IMR-90 (cell line): ENCODE measurements at regions not wholly inside any gene's neighbourhood (a gene's known extent, or its start where the extent isn't known, plus 50 kb on each side); places are given as distances from the start of the nearest gene placed in this dataset.

Experiments used
- ATAC-seq: fragments of 200-7000 bp; cut with Tn5 transposase; 2 replicates; pipeline ENCODE4 v1.9.1; 2020; ENCODE audit warnings: low read depth, mild to moderate bottlenecking, moderate library complexity
- BruUV-seq: library from RNA; stranded (reverse); fragments of 400-500 nt; replicated peaks from 2 replicates; lab custom pipeline; 2021; lab: Mats Ljungman, UMichigan
- CTCF ChIA-PET: fragments of 300-600 bp; formaldehyde crosslinking; extraction: SDS; loops from one replicate; lab custom pipeline; 2021; ENCODE audit warnings: antibody characterized with exemption; lab: Yijun Ruan, JAX
- POLR2A ChIA-PET: fragments of 300-600 bp; sonication (Branson Sonifier 250); formaldehyde crosslinking; loops from one replicate; lab custom pipeline; 2022; ENCODE audit warnings: antibody characterized with exemption; ENCODE audit not compliant: unreplicated experiment; lab: Charles Lee
- DNase-seq: peaks from one replicate; pipeline ENCODE4 v3.0.0; 2013
- H2AFZ ChIP-seq: replicated peaks from 2 replicates; pipeline ENCODE3; 2013; ENCODE audit warnings: low read length, mild to moderate bottlenecking; ENCODE audit not compliant: poor library complexity
- H2AK5ac ChIP-seq: 2 replicates; pipeline ENCODE4 v1.6.1; 2013; ENCODE audit warnings: low read depth, low read length, inconsistent platforms
- H2AK9ac ChIP-seq: replicated peaks from 2 replicates; pipeline ENCODE3; 2013; ENCODE audit warnings: mild to moderate bottlenecking, low read depth, low read length, moderate library complexity; ENCODE audit not compliant: poor library complexity
- H2BK120ac ChIP-seq: 2 replicates; pipeline ENCODE4 v1.6.1; 2013; ENCODE audit warnings: low read depth, low read length, inconsistent platforms
- H2BK15ac ChIP-seq: 3 replicates; pipeline ENCODE4 v1.6.1; 2013; ENCODE audit warnings: low read depth, low read length, inconsistent platforms
- H2BK20ac ChIP-seq: 2 replicates; pipeline ENCODE4 v1.6.1; 2013; ENCODE audit warnings: low read depth, mild to moderate bottlenecking, inconsistent platforms, low read length, moderate library complexity
- H2BK5ac ChIP-seq: 2 replicates; pipeline ENCODE4 v1.6.1; 2013; ENCODE audit warnings: mild to moderate bottlenecking, low read depth, low read length, inconsistent platforms; ENCODE audit not compliant: poor library complexity, severe bottlenecking
- H3K14ac ChIP-seq: replicated peaks from 2 replicates; pipeline ENCODE4 v1.6.1; 2013; ENCODE audit warnings: low read depth, low read length, inconsistent platforms
- H3K18ac ChIP-seq: 2 replicates; pipeline ENCODE4 v1.6.1; 2013; ENCODE audit warnings: low read depth, low read length, control low read depth
- H3K23ac ChIP-seq: 2 replicates; pipeline ENCODE4 v1.6.1; 2013; ENCODE audit warnings: low read depth, low read length, inconsistent platforms
- H3K27ac ChIP-seq: 2 replicates; pipeline ENCODE4 v1.5.1; 2013; ENCODE audit warnings: mild to moderate bottlenecking, control low read depth, low read length; ENCODE audit not compliant: insufficient read depth
- H3K27me3 ChIP-seq: 2 replicates; pipeline ENCODE4 v1.6.1; 2013; ENCODE audit warnings: low read length; ENCODE audit not compliant: control insufficient read depth, insufficient read depth
- H3K36me3 ChIP-seq: 2 replicates; pipeline ENCODE4 v1.6.1; 2013; ENCODE audit warnings: low read length, mixed read lengths; ENCODE audit not compliant: control insufficient read depth, insufficient read depth
- H3K4ac ChIP-seq: 2 replicates; pipeline ENCODE4 v1.6.1; 2013; ENCODE audit warnings: low read depth, low read length, inconsistent platforms
- H3K4me1 ChIP-seq: 2 replicates; pipeline ENCODE4 v1.6.1; 2013; ENCODE audit warnings: low read length, mixed read lengths; ENCODE audit not compliant: control insufficient read depth, insufficient read depth
- H3K4me2 ChIP-seq: 2 replicates; pipeline ENCODE4 v1.6.1; 2013; ENCODE audit warnings: low read depth, mild to moderate bottlenecking, control low read depth, low read length, moderate library complexity
- H3K4me3 ChIP-seq: 2 replicates; pipeline ENCODE4 v1.5.1; 2013; ENCODE audit warnings: low read depth, mild to moderate bottlenecking, control low read depth, low read length, moderate library complexity; ENCODE audit not compliant: insufficient read depth
- H3K56ac ChIP-seq: 2 replicates; pipeline ENCODE4 v1.6.1; 2013; ENCODE audit warnings: low read length, inconsistent platforms; ENCODE audit not compliant: insufficient read depth; ENCODE audit errors: extremely low read depth
- H3K79me1 ChIP-seq, 2 experiments: 2 replicates each; pipeline ENCODE4 v1.6.1; 2013; ENCODE audit warnings: low read length in 2 of 2, inconsistent platforms in 1 of 2, low read depth in 1 of 2
- H3K9ac ChIP-seq: 2 replicates; pipeline ENCODE4 v1.6.1; 2013; ENCODE audit warnings: low read depth, low read length, control low read depth
- H3K9me1 ChIP-seq: 2 replicates; pipeline ENCODE4 v1.6.1; 2013; ENCODE audit warnings: low read length, inconsistent platforms; ENCODE audit not compliant: insufficient read depth
- H3K9me3 ChIP-seq: 2 replicates; pipeline ENCODE4 v1.6.1; 2013; ENCODE audit warnings: low read length; ENCODE audit not compliant: control insufficient read depth, insufficient read depth
- H4K20me1 ChIP-seq: 2 replicates; pipeline ENCODE4 v1.6.1; 2013; ENCODE audit warnings: low read length, inconsistent platforms; ENCODE audit not compliant: insufficient read depth
- H4K5ac ChIP-seq: 2 replicates; pipeline ENCODE4 v1.6.1; 2013; ENCODE audit warnings: mild to moderate bottlenecking, low read depth, low read length, control low read depth
- H4K8ac ChIP-seq, 2 experiments: 2 replicates each; pipeline ENCODE4 v1.6.1; 2013; ENCODE audit warnings: low read depth in 2 of 2, low read length in 2 of 2, control low read depth in 1 of 2, inconsistent platforms in 1 of 2
- H4K91ac ChIP-seq: 2 replicates; pipeline ENCODE4 v1.6.1; 2013; ENCODE audit warnings: low read depth, low read length, inconsistent platforms; ENCODE audit not compliant: insufficient read depth
- MAFK ChIP-seq: IDR thresholded peaks from 2 replicates; pipeline ENCODE4 v1.6.1; 2012; ENCODE audit warnings: low read depth, low read length, improper control_type of control experiment
- RFX5 ChIP-seq: IDR thresholded peaks from 2 replicates; pipeline ENCODE4 v1.8.0; 2012; ENCODE audit warnings: low read depth, mild to moderate bottlenecking, low read length, moderate library complexity
- WGBS, 2 experiments: methylation state at CpG; one replicate each; pipeline versions ENCODE4 v1.1.5 to v1.1.7; 2013; ENCODE audit warnings: missing lambda C conversion rate in 2 of 2; ENCODE audit not compliant: insufficient read length in 1 of 2; ENCODE audit errors: extremely low coverage in 2 of 2; 5-methylcytosine and 5-hydroxymethylcytosine counted together
- dilution Hi-C: fragments of 300-500 bp; cut with HindIII; formaldehyde crosslinking; loops from one replicate; pipeline ENCODE4 v1.14.3; 2018; ENCODE audit warnings: low sequenced_read_pairs; ENCODE audit not compliant: unreplicated experiment
- in situ Hi-C: fragments of 300-500 bp; cut with MboI; formaldehyde crosslinking; loops from 3 replicates; pipeline ENCODE4 v1.14.3; 2019; ENCODE audit warnings: low sequenced_read_pairs, inconsistent platforms, mixed read lengths
- intact Hi-C: fragments of 100-400 bp; cut with micrococcal nuclease; formaldehyde crosslinking; loops from 2 replicates; pipeline ENCODE4 v1.10.0; 2022

DNA sequence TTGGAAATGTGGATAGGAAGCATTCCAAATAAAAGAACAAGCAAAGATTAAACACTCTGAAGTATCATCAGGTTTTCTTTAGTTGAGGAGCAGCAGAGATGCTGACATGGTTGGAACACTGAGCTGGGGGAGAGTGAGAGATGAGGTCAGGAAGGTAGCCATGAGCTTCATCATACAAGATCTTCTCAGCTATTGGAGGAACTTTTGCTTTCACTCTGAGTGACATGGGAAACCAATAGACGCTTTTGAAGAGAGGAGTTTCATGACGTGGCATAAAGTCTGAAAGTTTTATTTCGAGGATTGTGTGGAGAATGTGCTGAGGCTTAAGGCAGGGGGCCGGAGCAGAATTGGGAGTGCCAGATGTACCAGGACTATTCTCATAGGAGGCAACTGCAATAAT is 616.2 kb upstream of the CAMK1G start:
- Histone ChIP-seq H4K5ac (no peak overlapping the region), H3K23ac (no peak overlapping the region), H2BK20ac (no peak overlapping the region), H2BK15ac (no peak overlapping the region), H3K79me1 (no peaks in the 10 kb centered on the region), H2BK120ac (no peak overlapping the region), H3K27ac (no peak overlapping the region), H2AK9ac (no peak overlapping the region), H3K4me1 (no peaks in the 10 kb centered on the region), H3K27me3 (no peaks in the 10 kb centered on the region), H2AFZ (no peak overlapping the region), H3K9ac (no peak overlapping the region), H4K20me1 (no peaks in the 10 kb centered on the region), H3K14ac (no peak overlapping the region), H3K4me3 (no peak overlapping the region), H2BK5ac (no peak overlapping the region), H3K4ac (no peak overlapping the region), H3K4me2 (no peak overlapping the region), H4K8ac (no peak overlapping the region), H2AK5ac (no peak overlapping the region), H3K36me3 (no peaks in the 10 kb centered on the region), H4K91ac (no peak overlapping the region), H3K9me1 (no peaks in the 10 kb centered on the region), H3K9me3 (peaks cover 10% of the 10 kb centered on the region; the same call in 1 of the 2 replicates), H3K56ac (no peak overlapping the region), H3K18ac (no peak overlapping the region)
- TF ChIP-seq RFX5 = no peak
- no peak for TF ChIP-seq MAFK
- POLR2A ChIA-PET = no interaction called here
- 31% methylated on average over 3 of the region's 4 CpGs; no CpG with 5 or more reads in 1 of the 2 experiments for WGBS, 2 experiments
- ATAC-seq = no peak
- in situ Hi-C loops = no loop called here
- DNase-seq = no peak
- dilution Hi-C loops = no loop called here
- intact Hi-C loops = no loop called here
- CTCF ChIA-PET = no interaction called here
- no TSS peak for BruUV-seq
